Left lung (tissue), 4 donors: ENCODE measurements at regions not wholly inside any gene's neighbourhood (a gene's known extent, or its start where the extent isn't known, plus 50 kb on each side); places are given as distances from the start of the nearest gene placed in this dataset.
A peak's percentile ranks its signal among the peaks of the same experiment; 100 is the strongest.
"Not testable (repeated sequence)": the region's sequence is repeated elsewhere in the genome, so short reads cannot be mapped to it uniquely, and the experiment has no call there.

ENCODE experiments used
- ATAC-seq: fragments of 200-7000 bp; cut with Tn5 transposase; one replicate; pipeline ENCODE4 v1.9.1; 2020; ENCODE audit warnings: moderate library complexity
- DNase-seq, 4 donors: peaks; one replicate each; pipeline ENCODE4 v3.0.0-alpha.2; 2013 to 2020
- H3K27ac ChIP-seq, 2 donors: fragments of 200-600 bp; sonication (generic) in 1 of 2; one replicate each; pipeline versions ENCODE4 v1.5.0 to v1.8.0; 2020 to 2021
- H3K27me3 ChIP-seq, 2 donors: fragments of 200-600 bp; sonication (generic) in 1 of 2; one replicate each; pipeline versions ENCODE4 v1.5.0 to v1.8.0; 2020 to 2021
- H3K36me3 ChIP-seq, 2 donors: fragments of 200-600 bp; sonication (generic) in 1 of 2; one replicate each; pipeline versions ENCODE4 v1.5.0 to v1.8.0; 2020 to 2021
- H3K4me1 ChIP-seq, 2 donors: fragments of 200-600 bp; one replicate each; pipeline ENCODE4 v1.8.0; 2021
- H3K4me3 ChIP-seq, 2 donors: fragments of 200-600 bp; sonication (generic) in 1 of 2; one replicate each; pipeline versions ENCODE4 v1.5.0 to v1.8.0; 2020 to 2021; ENCODE audit warnings: mild to moderate bottlenecking in 1 of 2
- H3K9me3 ChIP-seq, 2 donors: fragments of 200-600 bp; sonication (generic) in 1 of 2; one replicate each; pipeline versions ENCODE4 v1.5.0 to v1.8.0; 2020 to 2021
- intact Hi-C, 2 donors: fragments of 100-400 bp; cut with DNase I; formaldehyde crosslinking; loops; one replicate each; pipeline versions ENCODE4 v1.11.2 to v1.14.2; 2022
- TF ChIP-seq, protein P1 (sequence below), 2 donors: fragments of 200-600 bp; sonication (generic) in 1 of 2; IDR thresholded peaks; one replicate each; pipeline versions ENCODE4 v1.5.0 to v1.8.0; 2021; ENCODE audit warnings: antibody characterized with exemption in 2 of 2
- donor health status: DM: no; HTN: yes; CAD: no.
- donor health status: DM: no; HTN: no; CAD: no.

- TF ChIP-seq, protein P1, sequence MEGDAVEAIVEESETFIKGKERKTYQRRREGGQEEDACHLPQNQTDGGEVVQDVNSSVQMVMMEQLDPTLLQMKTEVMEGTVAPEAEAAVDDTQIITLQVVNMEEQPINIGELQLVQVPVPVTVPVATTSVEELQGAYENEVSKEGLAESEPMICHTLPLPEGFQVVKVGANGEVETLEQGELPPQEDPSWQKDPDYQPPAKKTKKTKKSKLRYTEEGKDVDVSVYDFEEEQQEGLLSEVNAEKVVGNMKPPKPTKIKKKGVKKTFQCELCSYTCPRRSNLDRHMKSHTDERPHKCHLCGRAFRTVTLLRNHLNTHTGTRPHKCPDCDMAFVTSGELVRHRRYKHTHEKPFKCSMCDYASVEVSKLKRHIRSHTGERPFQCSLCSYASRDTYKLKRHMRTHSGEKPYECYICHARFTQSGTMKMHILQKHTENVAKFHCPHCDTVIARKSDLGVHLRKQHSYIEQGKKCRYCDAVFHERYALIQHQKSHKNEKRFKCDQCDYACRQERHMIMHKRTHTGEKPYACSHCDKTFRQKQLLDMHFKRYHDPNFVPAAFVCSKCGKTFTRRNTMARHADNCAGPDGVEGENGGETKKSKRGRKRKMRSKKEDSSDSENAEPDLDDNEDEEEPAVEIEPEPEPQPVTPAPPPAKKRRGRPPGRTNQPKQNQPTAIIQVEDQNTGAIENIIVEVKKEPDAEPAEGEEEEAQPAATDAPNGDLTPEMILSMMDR (IDR thresholded peaks at IDR 0.05) = no peak
- no peak for DNase-seq
- intact Hi-C loops = no loop called here
- no peaks in the 10 kb centered on the region for H3K9me3 ChIP-seq
- H3K4me3 ChIP-seq = no peak overlapping the region
- H3K4me1 ChIP-seq = no peaks in the 10 kb centered on the region
- no peak for ATAC-seq
- no peaks in the 10 kb centered on the region for H3K27me3 ChIP-seq
- H3K36me3 ChIP-seq = no peaks in the 10 kb centered on the region
- H3K27ac ChIP-seq = no peak overlapping the region
Measured at GRCh38 chr21:33994373-33994772, 78.8 kb upstream of the ATP5PO start.

- Histone ChIP-seq H3K27ac (no peak overlapping the region), H3K4me1 (no peaks in the 10 kb centered on the region), H3K27me3 (no peaks in the 10 kb centered on the region), H3K36me3 (no peaks in the 10 kb centered on the region), H3K9me3 (no peaks in the 10 kb centered on the region), H3K4me3 (no peak overlapping the region)
- peak; percentile 77 for ATAC-seq
- intact Hi-C loops = no loop called here
- TF ChIP-seq, protein P1 (IDR thresholded peaks at IDR 0.05) = no peak
- peak in 1 of 4 donors; percentile 52 for DNase-seq
Measured at GRCh38 chr21:33993286-33994231, 78.0 kb upstream of the ATP5PO start.

GRCh38 chr21:33992412-33992811, 76.8 kb upstream of the ATP5PO start:
- H3K4me1 ChIP-seq, DNase-seq, H3K27me3 ChIP-seq, H3K36me3 ChIP-seq, intact Hi-C loops, H3K27ac ChIP-seq, H3K4me3 ChIP-seq, H3K9me3 ChIP-seq, ATAC-seq: not testable (repeated sequence)

DNA sequence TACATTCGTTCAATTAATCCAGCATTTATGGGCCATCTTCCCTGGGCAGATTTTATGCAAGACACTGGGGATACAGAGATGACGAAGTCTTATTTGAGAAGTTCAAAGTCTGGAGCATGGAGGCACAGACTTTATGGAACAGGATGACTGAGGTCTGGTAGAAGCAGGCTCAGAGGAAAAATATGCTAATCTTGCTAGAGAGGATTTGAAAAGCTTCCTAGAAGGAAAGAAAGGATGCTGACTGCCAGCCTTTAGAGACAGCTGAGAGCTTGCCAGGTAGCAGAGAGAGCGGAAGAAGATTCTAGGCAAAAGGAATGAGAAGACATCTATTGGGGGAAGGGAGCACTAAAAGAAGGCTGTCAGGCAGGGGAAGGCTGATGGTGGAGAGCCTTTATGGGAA, 75.5 kb upstream of the ATP5PO start:
- TF ChIP-seq, protein P1 (IDR thresholded peaks at IDR 0.05) = no peak
- Histone ChIP-seq H3K9me3 (no peaks in the 10 kb centered on the region), H3K4me3 (no peak overlapping the region), H3K27ac (no peak overlapping the region), H3K27me3 (no peaks in the 10 kb centered on the region), H3K4me1 (no peaks in the 10 kb centered on the region), H3K36me3 (no peaks in the 10 kb centered on the region)
- ATAC-seq = no peak
- intact Hi-C loops = no loop called here
- no peak for DNase-seq

DNA sequence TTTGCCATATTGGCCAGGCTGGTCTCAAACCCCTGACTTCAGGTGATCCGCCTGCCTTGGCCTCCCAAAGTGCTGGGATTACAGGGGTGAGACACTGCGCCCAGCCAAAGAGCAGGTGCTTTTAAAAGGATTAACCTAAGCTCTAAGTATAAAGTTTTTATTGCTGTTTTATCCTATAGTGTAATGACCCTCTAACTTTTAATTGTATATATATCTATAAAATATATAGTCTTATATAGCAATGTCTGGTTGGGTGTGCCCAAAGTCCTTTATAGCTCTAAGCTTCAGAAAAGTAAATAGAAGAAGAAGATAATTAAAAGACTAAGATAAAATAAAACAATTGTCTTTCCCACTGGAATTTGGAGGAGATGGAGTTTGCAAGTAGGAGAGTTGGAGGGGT, 73.8 kb upstream of the ATP5PO start:
- ATAC-seq (no peak), DNase-seq (no peak)
- no peaks in the 10 kb centered on the region for H3K4me1 ChIP-seq
- H3K27ac ChIP-seq = no peak overlapping the region
- H3K36me3 ChIP-seq = no peaks in the 10 kb centered on the region
- H3K27me3 ChIP-seq = no peaks in the 10 kb centered on the region
- H3K9me3 ChIP-seq = no peaks in the 10 kb centered on the region
- no peak overlapping the region for H3K4me3 ChIP-seq
- intact Hi-C loops = no loop called here
- TF ChIP-seq, protein P1 (IDR thresholded peaks at IDR 0.05) = no peak
